ENCODE measurements at regions not wholly inside any gene's neighbourhood (a gene's known extent, or its start where the extent isn't known, plus 50 kb on each side); places are given as distances from the start of the nearest gene placed in this dataset.

DNA sequence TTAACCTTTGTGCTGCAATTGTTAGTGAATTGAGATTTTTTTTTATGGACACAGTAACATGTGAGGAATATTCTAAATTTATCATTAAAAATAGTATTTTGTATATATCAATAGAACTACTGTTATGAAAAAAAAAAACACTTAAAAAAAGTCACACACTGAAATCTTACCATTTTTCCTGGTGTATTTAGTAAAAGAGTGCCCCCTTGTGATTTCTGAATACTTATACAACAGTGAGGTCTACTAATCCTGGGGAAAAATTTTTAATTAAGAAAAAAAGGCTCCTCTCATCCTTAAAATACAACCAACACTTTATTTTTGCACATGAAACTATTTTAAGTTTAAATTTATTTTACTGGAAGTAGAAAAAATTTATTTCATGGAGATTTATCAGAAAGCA lies 56.4 kb upstream of the SPOCK3 start:
- no peak overlapping the region for H3K4me3 ChIP-seq (ENCODE audit: low read depth in 1 of 3, low read length in 3 of 3)
- H3K9me3 ChIP-seq (ENCODE audit: control insufficient read depth in 2 of 2, insufficient read depth in 1 of 2, low read depth in 1 of 2, low read length in 1 of 2) = no peaks in the 10 kb centered on the region
- FAIRE-seq = no peak
- no peak overlapping the region for H3K27ac ChIP-seq (ENCODE audit: low read depth in 1 of 3, low read length in 2 of 3)
- no peaks in the 10 kb centered on the region for H3K27me3 ChIP-seq (ENCODE audit: control insufficient read depth in 3 of 3, insufficient read depth in 3 of 3, low read length in 3 of 3)
- no peaks in the 10 kb centered on the region for H3K4me1 ChIP-seq (ENCODE audit: control insufficient read depth in 3 of 3, insufficient read depth in 2 of 3, low read depth in 1 of 3, low read length in 2 of 3)
- DNase-seq = no peak
- no peaks in the 10 kb centered on the region for H3K36me3 ChIP-seq (ENCODE audit: control insufficient read depth in 3 of 3, insufficient read depth in 2 of 3, low read depth in 1 of 3, low read length in 3 of 3)

DNA sequence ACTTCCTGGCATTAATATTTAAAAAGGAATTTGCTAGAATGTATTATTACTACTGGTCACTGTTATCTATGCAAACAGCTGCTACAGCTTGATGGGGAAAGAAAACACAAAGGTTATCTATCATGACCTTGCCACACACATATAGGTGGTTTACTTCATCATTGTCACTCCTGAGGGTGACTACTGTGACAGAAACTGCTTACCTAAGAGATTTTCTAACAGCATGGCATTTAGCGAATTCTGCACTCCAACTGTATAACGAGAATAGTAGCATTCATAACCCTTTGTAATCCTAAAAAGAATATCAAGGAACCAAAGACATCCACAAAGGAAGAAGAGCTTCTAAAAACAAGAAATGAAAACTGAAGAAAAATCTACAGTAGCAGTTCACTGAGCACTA lies 74.6 kb upstream of the SPOCK3 start:
- Histone ChIP-seq H3K4me1 (ENCODE audit: control insufficient read depth in 3 of 3, insufficient read depth in 2 of 3, low read depth in 1 of 3, low read length in 2 of 3) (no peaks in the 10 kb centered on the region), H3K9me3 (ENCODE audit: control insufficient read depth in 2 of 2, insufficient read depth in 1 of 2, low read depth in 1 of 2, low read length in 1 of 2) (no peaks in the 10 kb centered on the region), H3K36me3 (ENCODE audit: control insufficient read depth in 3 of 3, insufficient read depth in 2 of 3, low read depth in 1 of 3, low read length in 3 of 3) (no peaks in the 10 kb centered on the region), H3K4me3 (ENCODE audit: low read depth in 1 of 3, low read length in 3 of 3) (no peak overlapping the region), H3K27ac (ENCODE audit: low read depth in 1 of 3, low read length in 2 of 3) (no peak overlapping the region), H3K27me3 (ENCODE audit: control insufficient read depth in 3 of 3, insufficient read depth in 3 of 3, low read length in 3 of 3) (no peaks in the 10 kb centered on the region)
- FAIRE-seq = no peak
- DNase-seq = no peak
- 18 to 50% (median 32%) methylated on average over 2 of the region's 2 CpGs for WGBS, 3 donors

DNA sequence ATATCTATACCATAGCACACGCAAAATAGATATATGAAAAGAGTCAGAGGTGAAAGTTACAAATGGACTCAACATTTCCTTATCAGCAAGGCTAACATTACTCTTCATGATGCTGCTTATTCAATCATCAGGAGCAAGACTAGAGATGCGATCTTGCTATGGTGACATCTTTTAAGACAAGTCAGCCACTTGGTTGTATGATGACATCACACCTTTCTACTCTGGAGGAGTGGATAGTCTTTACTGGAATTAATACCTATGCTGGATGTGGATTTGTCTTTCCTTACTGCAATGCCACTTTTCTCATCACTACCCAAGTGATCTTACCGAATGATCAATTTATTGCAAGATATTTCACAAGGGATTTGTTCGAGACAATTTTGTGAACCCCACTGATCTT lies 87.0 kb upstream of the SPOCK3 start:
- H3K36me3 ChIP-seq (ENCODE audit: control insufficient read depth in 3 of 3, insufficient read depth in 2 of 3, low read depth in 1 of 3, low read length in 3 of 3) = no peaks in the 10 kb centered on the region
- no peak for DNase-seq
- H3K4me3 ChIP-seq (ENCODE audit: low read depth in 1 of 3, low read length in 3 of 3) = no peak overlapping the region
- no peaks in the 10 kb centered on the region for H3K4me1 ChIP-seq (ENCODE audit: control insufficient read depth in 3 of 3, insufficient read depth in 2 of 3, low read depth in 1 of 3, low read length in 2 of 3)
- 79 to 90% (median 83%) methylated on average over 4 of the region's 4 CpGs for WGBS, 3 donors
- H3K27me3 ChIP-seq (ENCODE audit: control insufficient read depth in 3 of 3, insufficient read depth in 3 of 3, low read length in 3 of 3) = no peaks in the 10 kb centered on the region
- FAIRE-seq = no peak
- no peaks in the 10 kb centered on the region for H3K9me3 ChIP-seq (ENCODE audit: control insufficient read depth in 2 of 2, insufficient read depth in 1 of 2, low read depth in 1 of 2, low read length in 1 of 2)
- H3K27ac ChIP-seq (ENCODE audit: low read depth in 1 of 3, low read length in 2 of 3) = no peak overlapping the region

DNA sequence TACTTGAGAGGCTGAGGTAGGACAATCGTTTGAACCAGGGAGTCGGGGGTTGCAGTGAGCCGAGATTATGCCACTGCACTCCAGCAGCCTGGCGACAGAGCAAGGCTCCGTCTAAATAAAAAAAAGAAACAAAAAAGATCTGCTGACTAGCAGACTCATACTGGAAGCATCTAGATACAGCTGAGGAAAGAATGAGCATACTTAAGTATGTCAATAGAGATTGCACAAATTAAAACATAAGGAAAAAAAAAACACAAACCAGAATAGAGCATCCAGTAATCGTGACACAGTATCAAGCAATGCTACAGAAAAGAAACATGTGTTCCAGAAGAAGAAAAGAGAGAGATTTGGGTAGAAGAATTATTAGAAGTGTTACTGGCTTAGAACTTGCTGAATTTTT lies 105.5 kb upstream of the SPOCK3 start:
- 73 to 86% (median 85%) methylated on average over 6 of the region's 6 CpGs for WGBS, 3 donors
- no peaks in the 10 kb centered on the region for H3K36me3 ChIP-seq (ENCODE audit: control insufficient read depth in 3 of 3, insufficient read depth in 2 of 3, low read depth in 1 of 3, low read length in 3 of 3)

DNA sequence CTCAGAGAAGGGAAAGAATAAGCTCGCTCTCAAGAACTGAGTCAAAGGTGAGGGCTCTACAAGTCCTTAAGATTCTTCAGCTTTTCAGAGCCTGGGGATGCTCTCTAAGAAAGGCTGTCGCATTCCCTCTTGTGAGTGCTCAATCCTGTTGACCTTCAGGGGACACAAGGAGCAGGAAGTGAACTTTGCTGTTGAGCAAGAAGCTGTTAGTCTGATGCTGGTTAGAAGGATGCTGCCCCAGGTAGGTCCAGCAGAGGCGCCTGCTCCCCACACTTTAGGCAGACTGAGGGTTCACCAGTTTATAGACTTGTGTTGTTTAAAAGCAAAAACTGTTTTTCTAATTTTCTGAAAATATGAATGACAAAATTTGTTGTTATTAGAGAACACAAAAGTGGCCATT lies 125.4 kb upstream of the SPOCK3 start:
- no peaks in the 10 kb centered on the region for H3K9me3 ChIP-seq (ENCODE audit: control insufficient read depth in 2 of 2, insufficient read depth in 1 of 2, low read depth in 1 of 2, low read length in 1 of 2)
- DNase-seq (no peak), FAIRE-seq (no peak)
- 38 to 58% (median 50%) methylated on average over 3 of the region's 3 CpGs for WGBS, 3 donors
- no peaks in the 10 kb centered on the region for H3K36me3 ChIP-seq (ENCODE audit: control insufficient read depth in 3 of 3, insufficient read depth in 2 of 3, low read depth in 1 of 3, low read length in 3 of 3)
- no peaks in the 10 kb centered on the region for H3K27me3 ChIP-seq (ENCODE audit: control insufficient read depth in 3 of 3, insufficient read depth in 3 of 3, low read length in 3 of 3)
- no peak overlapping the region for H3K4me3 ChIP-seq (ENCODE audit: low read depth in 1 of 3, low read length in 3 of 3)
- no peaks in the 10 kb centered on the region for H3K4me1 ChIP-seq (ENCODE audit: control insufficient read depth in 3 of 3, insufficient read depth in 2 of 3, low read depth in 1 of 3, low read length in 2 of 3)
- H3K27ac ChIP-seq (ENCODE audit: low read depth in 1 of 3, low read length in 2 of 3) = no peak overlapping the region

More for the DNA sequence above, 105.5 kb upstream of the SPOCK3 start:
- H3K9me3 ChIP-seq (ENCODE audit: control insufficient read depth in 2 of 2, insufficient read depth in 1 of 2, low read depth in 1 of 2, low read length in 1 of 2) = peaks cover 0 to 4% of the 10 kb centered on the region in 2 donors
- no peaks in the 10 kb centered on the region for H3K27me3 ChIP-seq (ENCODE audit: control insufficient read depth in 3 of 3, insufficient read depth in 3 of 3, low read length in 3 of 3)
- H3K4me3 ChIP-seq (ENCODE audit: low read depth in 1 of 3, low read length in 3 of 3) = no peak overlapping the region
- FAIRE-seq (no peak), DNase-seq (no peak)
- H3K4me1 ChIP-seq (ENCODE audit: control insufficient read depth in 3 of 3, insufficient read depth in 2 of 3, low read depth in 1 of 3, low read length in 2 of 3) = no peaks in the 10 kb centered on the region
- no peak overlapping the region for H3K27ac ChIP-seq (ENCODE audit: low read depth in 1 of 3, low read length in 2 of 3)

DNA sequence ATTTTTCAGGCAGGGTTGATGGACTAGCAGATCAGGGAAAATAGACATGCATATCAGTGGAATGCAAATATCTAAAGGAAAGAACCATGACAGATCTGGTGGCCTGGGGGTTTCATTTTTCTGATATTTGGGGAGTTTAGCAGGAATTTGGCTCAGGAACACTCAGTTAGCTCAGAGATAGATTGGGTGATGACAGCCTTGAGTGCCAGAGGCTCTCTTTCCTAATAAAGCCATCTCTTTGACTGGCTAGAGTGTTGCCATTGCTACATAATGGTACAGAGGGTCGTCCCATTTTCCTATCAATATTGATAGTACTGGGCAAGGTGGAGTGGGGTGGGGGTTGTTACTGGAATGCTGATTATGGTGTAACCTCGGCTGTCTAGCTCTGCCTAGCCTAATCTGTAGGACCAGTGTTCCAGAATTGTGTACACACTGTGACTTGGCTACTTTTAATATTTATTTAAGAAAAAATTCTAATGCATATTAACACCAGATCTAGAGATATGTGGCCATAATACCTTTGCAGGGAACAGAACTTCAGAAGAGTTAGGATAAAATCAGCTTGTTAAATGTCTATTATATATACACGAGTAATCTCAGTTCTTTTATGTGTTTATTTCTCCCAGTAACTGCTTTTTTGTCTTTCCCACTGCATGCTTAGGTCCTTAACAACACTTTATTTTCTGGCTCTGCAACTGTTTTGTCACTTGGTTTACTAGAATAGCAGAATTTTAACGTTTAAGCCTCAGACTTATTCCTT lies 145.0 kb upstream of the SPOCK3 start:
- 29 to 49% (median 32%) methylated on average over 4 of the region's 4 CpGs for WGBS, 3 donors
- no peaks in the 10 kb centered on the region for H3K9me3 ChIP-seq (ENCODE audit: control insufficient read depth in 2 of 2, insufficient read depth in 1 of 2, low read depth in 1 of 2, low read length in 1 of 2)

DNA sequence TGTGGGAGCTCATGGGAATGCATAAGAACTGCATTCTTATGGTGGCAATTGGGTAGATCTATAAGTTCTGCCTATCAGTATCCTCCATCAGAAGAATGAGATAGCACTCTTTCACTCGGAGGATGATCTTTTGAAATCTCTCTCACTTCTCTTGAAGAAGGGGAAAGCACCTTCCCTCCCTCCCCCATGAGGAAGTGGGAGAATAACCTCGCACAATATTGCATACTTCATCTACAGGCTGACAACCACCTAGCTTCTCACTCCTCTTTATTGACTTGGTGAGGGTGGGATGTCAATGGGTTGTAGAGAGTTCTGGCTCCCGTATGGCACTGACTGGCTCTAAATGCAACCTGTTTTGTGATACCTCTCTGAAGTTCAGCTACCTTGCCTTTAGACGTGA lies 146.7 kb upstream of the SPOCK3 start:
- WGBS, 3 donors = 68 to 81% (median 79%) methylated on average over 4 of the region's 4 CpGs

More for the DNA sequence above, 145.0 kb upstream of the SPOCK3 start:
- Histone ChIP-seq H3K36me3 (ENCODE audit: control insufficient read depth in 3 of 3, insufficient read depth in 2 of 3, low read depth in 1 of 3, low read length in 3 of 3) (no peaks in the 10 kb centered on the region), H3K4me1 (ENCODE audit: control insufficient read depth in 3 of 3, insufficient read depth in 2 of 3, low read depth in 1 of 3, low read length in 2 of 3) (no peaks in the 10 kb centered on the region), H3K4me3 (ENCODE audit: low read depth in 1 of 3, low read length in 3 of 3) (no peak overlapping the region), H3K27me3 (ENCODE audit: control insufficient read depth in 3 of 3, insufficient read depth in 3 of 3, low read length in 3 of 3) (no peaks in the 10 kb centered on the region), H3K27ac (ENCODE audit: low read depth in 1 of 3, low read length in 2 of 3) (no peak overlapping the region)
- DNase-seq (no peak), FAIRE-seq (no peak)

DNA sequence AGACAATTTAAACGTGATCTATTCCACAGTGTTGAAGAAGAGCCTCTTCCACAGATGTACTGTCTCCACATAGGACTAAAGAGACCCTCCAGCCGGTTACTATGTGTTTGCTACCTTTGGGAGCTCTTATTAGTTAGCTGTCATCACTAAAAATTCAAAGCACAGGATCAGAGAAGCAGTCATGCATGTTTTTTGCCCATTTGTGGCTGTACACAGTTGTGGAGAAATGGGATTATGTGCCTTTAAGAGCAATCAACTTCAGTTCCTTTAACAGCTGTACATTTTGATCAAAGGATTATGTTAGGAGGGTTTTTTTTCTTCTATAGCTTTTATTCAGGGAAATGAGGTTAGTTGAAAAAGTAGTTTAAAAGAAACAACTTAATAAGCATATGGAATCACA lies 149.0 kb upstream of the SPOCK3 start:
- no peak overlapping the region for H3K4me3 ChIP-seq (ENCODE audit: low read depth in 1 of 3, low read length in 3 of 3)
- WGBS, 3 donors = 42 to 64% (median 44%) methylated on average over 2 of the region's 2 CpGs
- FAIRE-seq = no peak

More for the DNA sequence above, 146.7 kb upstream of the SPOCK3 start:
- H3K4me3 ChIP-seq (ENCODE audit: low read depth in 1 of 3, low read length in 3 of 3) = no peak overlapping the region
- H3K27ac ChIP-seq (ENCODE audit: low read depth in 1 of 3, low read length in 2 of 3) = no peak overlapping the region
- FAIRE-seq = no peak
- no peaks in the 10 kb centered on the region for H3K27me3 ChIP-seq (ENCODE audit: control insufficient read depth in 3 of 3, insufficient read depth in 3 of 3, low read length in 3 of 3)
- no peaks in the 10 kb centered on the region for H3K9me3 ChIP-seq (ENCODE audit: control insufficient read depth in 2 of 2, insufficient read depth in 1 of 2, low read depth in 1 of 2, low read length in 1 of 2)
- DNase-seq = no peak
- H3K4me1 ChIP-seq (ENCODE audit: control insufficient read depth in 3 of 3, insufficient read depth in 2 of 3, low read depth in 1 of 3, low read length in 2 of 3) = no peaks in the 10 kb centered on the region
- no peaks in the 10 kb centered on the region for H3K36me3 ChIP-seq (ENCODE audit: control insufficient read depth in 3 of 3, insufficient read depth in 2 of 3, low read depth in 1 of 3, low read length in 3 of 3)

DNA sequence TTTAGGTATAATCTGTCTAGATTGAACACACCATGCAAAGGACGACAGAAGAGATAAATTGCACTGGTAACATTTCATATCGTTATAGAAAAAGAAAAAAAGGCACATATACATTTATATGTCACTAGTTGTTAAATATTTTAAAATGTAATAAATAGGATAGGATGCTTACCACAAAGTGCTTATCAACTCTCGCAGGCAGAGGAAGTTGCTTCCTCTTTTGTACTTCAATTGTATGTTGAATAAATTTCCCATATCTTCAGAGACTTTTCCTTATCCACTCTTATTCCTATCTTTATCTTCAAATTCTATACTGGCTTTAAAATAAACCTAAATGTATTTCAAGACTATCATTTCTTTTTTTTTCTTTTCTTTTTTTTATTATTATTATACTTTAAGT lies 163.3 kb upstream of the SPOCK3 start:
- DNase-seq = no peak
- no peak overlapping the region for H3K27ac ChIP-seq (ENCODE audit: low read depth in 1 of 3, low read length in 2 of 3)
- no peaks in the 10 kb centered on the region for H3K4me1 ChIP-seq (ENCODE audit: control insufficient read depth in 3 of 3, insufficient read depth in 2 of 3, low read depth in 1 of 3, low read length in 2 of 3)
- no peaks in the 10 kb centered on the region for H3K9me3 ChIP-seq (ENCODE audit: control insufficient read depth in 2 of 2, insufficient read depth in 1 of 2, low read depth in 1 of 2, low read length in 1 of 2)
- H3K27me3 ChIP-seq (ENCODE audit: control insufficient read depth in 3 of 3, insufficient read depth in 3 of 3, low read length in 3 of 3) = no peaks in the 10 kb centered on the region
- 50 to 74% (median 64%) methylated on average over 3 of the region's 3 CpGs for WGBS, 3 donors
- FAIRE-seq = no peak
- H3K4me3 ChIP-seq (ENCODE audit: low read depth in 1 of 3, low read length in 3 of 3) = no peak overlapping the region
- no peaks in the 10 kb centered on the region for H3K36me3 ChIP-seq (ENCODE audit: control insufficient read depth in 3 of 3, insufficient read depth in 2 of 3, low read depth in 1 of 3, low read length in 3 of 3)

More for the DNA sequence above, 149.0 kb upstream of the SPOCK3 start:
- Histone ChIP-seq H3K36me3 (ENCODE audit: control insufficient read depth in 3 of 3, insufficient read depth in 2 of 3, low read depth in 1 of 3, low read length in 3 of 3) (no peaks in the 10 kb centered on the region), H3K27ac (ENCODE audit: low read depth in 1 of 3, low read length in 2 of 3) (no peak overlapping the region), H3K27me3 (ENCODE audit: control insufficient read depth in 3 of 3, insufficient read depth in 3 of 3, low read length in 3 of 3) (no peaks in the 10 kb centered on the region), H3K4me1 (ENCODE audit: control insufficient read depth in 3 of 3, insufficient read depth in 2 of 3, low read depth in 1 of 3, low read length in 2 of 3) (no peaks in the 10 kb centered on the region), H3K9me3 (ENCODE audit: control insufficient read depth in 2 of 2, insufficient read depth in 1 of 2, low read depth in 1 of 2, low read length in 1 of 2) (no peaks in the 10 kb centered on the region)
- no peak for DNase-seq

All from small intestine (tissue), 7 donors.